DND-41 (cell line): ENCODE measurements at regions not wholly inside any gene's neighbourhood (a gene's known extent, or its start where the extent isn't known, plus 50 kb on each side); places are given as distances from the start of the nearest gene placed in this dataset.

Source experiments
- EZH2 ChIP-seq: IDR thresholded peaks from 3 replicates; pipeline ENCODE4 v1.6.1; 2012; ENCODE audit warnings: borderline replicate concordance, low read depth, mild to moderate bottlenecking, moderate library complexity, low read length, inconsistent platforms; ENCODE audit not compliant: severe bottlenecking
- TF ChIP-seq, protein P1 (sequence below): IDR thresholded peaks from 2 replicates; pipeline ENCODE4 v1.5.1; 2012; ENCODE audit warnings: borderline replicate concordance, low read length, moderate library complexity, mild to moderate bottlenecking; ENCODE audit not compliant: poor library complexity, severe bottlenecking; ENCODE audit errors: extremely low read depth

DNA sequence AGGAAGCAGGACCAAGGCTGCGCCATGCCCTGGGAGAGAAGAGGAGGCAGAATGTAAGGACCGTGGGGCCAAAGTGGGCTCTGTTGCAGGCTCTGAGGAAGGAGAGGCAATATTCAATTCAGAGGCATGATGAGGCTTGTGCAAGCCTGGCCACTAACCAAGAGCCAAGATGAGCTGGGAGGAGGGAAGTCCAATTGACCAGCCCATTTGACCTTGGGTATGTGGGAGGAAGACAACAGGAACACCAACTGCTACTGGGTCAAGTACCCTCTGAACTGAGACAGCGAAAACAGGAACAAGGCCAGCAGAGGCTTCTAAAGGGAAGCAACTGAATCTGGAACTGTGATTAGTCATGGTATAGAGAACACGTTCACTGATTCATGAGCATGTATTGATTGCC, 779.6 kb downstream of the MAFB start:
- TF ChIP-seq, protein P1, sequence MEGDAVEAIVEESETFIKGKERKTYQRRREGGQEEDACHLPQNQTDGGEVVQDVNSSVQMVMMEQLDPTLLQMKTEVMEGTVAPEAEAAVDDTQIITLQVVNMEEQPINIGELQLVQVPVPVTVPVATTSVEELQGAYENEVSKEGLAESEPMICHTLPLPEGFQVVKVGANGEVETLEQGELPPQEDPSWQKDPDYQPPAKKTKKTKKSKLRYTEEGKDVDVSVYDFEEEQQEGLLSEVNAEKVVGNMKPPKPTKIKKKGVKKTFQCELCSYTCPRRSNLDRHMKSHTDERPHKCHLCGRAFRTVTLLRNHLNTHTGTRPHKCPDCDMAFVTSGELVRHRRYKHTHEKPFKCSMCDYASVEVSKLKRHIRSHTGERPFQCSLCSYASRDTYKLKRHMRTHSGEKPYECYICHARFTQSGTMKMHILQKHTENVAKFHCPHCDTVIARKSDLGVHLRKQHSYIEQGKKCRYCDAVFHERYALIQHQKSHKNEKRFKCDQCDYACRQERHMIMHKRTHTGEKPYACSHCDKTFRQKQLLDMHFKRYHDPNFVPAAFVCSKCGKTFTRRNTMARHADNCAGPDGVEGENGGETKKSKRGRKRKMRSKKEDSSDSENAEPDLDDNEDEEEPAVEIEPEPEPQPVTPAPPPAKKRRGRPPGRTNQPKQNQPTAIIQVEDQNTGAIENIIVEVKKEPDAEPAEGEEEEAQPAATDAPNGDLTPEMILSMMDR: no peak
- TF ChIP-seq EZH2: no peak
